K562 (cell line): ENCODE measurements at regions not wholly inside any gene's neighbourhood (a gene's known extent, or its start where the extent isn't known, plus 50 kb on each side); places are given as distances from the start of the nearest gene placed in this dataset.

Experiments used
- ATAC-seq: fragments of 200-7000 bp; cut with Tn5 transposase; 3 replicates; pipeline ENCODE4 v1.9.1; 2020; ENCODE audit warnings: moderate library complexity
- BruUV-seq: library from RNA; stranded (reverse); fragments of 400-500 nt; replicated peaks from 2 replicates; lab custom pipeline; 2021; lab: Mats Ljungman, UMichigan
- CTCF ChIA-PET: fragments of 300-600 bp; formaldehyde crosslinking; extraction: SDS; loops from one replicate; lab custom pipeline; 2021; ENCODE audit warnings: low intra/inter-chr PET ratio; lab: Yijun Ruan, JAX
- POLR2A ChIA-PET: fragments of 300-600, 350-650 bp; sonication (Branson Sonifier 250); formaldehyde crosslinking; extraction: SDS; loops from one replicate; lab custom pipeline; 2021; ENCODE audit warnings: antibody characterized with exemption, inconsistent platforms; lab: Yijun Ruan, JAX
- DNase-seq, 4 experiments: peaks; one replicate each; pipeline versions ENCODE4 v3.0.0 to v3.0.0-alpha.2; 2011 to 2018; ENCODE audit warnings: low spot score in 3 of 4, mixed read lengths in 3 of 4; ENCODE audit errors: extremely low read depth in 1 of 4
- FAIRE-seq: peaks from 2 replicates; lab custom pipeline; 2011; peaks lifted over from hg19 to GRCh38; lab: Jason Lieb, UNC
- H2AFZ ChIP-seq: 2 replicates; pipeline ENCODE4 v1.6.0; 2011; ENCODE audit warnings: low read depth, low read length, control low read depth, inconsistent platforms
- H3K27ac ChIP-seq: fragments of 200-600 bp; 3 replicates; pipeline ENCODE4 v1.8.0; 2011; ENCODE audit warnings: low read depth, mild to moderate bottlenecking, control low read depth, inconsistent platforms, low read length, moderate library complexity, mixed read lengths; ENCODE audit errors: extremely low read depth
- H3K27me3 ChIP-seq, 2 experiments: fragments of 300-600 bp in 1 of 2; 2 replicates in 1 of 2; 3 replicates in 1 of 2; pipeline versions ENCODE4 v1.6.0 to v1.8.0; 2011; ENCODE audit warnings: inconsistent platforms in 2 of 2, low read length in 2 of 2, mild to moderate bottlenecking in 1 of 2, mixed read lengths in 1 of 2, moderate library complexity in 1 of 2; ENCODE audit not compliant: control insufficient read depth in 2 of 2, insufficient read depth in 2 of 2
- H3K36me3 ChIP-seq: fragments of 300-600 bp; 3 replicates; pipeline ENCODE4 v1.8.0; 2011; ENCODE audit warnings: mild to moderate bottlenecking, low read length, inconsistent platforms; ENCODE audit not compliant: control insufficient read depth, insufficient read depth
- H3K4me1 ChIP-seq, 2 experiments: fragments of 200-600 bp in 1 of 2; replicated peaks in 1 of 2; 2 replicates in 1 of 2; 3 replicates in 1 of 2; pipeline versions ENCODE4 v1.5.1 to v1.8.0; 2011; ENCODE audit warnings: inconsistent platforms in 2 of 2, low read length in 2 of 2, mild to moderate bottlenecking in 1 of 2, mixed read lengths in 1 of 2, moderate library complexity in 1 of 2; ENCODE audit not compliant: control insufficient read depth in 2 of 2, insufficient read depth in 2 of 2
- H3K4me2 ChIP-seq: 2 replicates; pipeline ENCODE4 v1.6.1; 2011; ENCODE audit warnings: low read length, control low read depth, inconsistent platforms, mixed read lengths; ENCODE audit not compliant: insufficient read depth
- H3K4me3 ChIP-seq: fragments of 200-600 bp; sonication (generic), shearing (Covaris generic); 2 replicates; pipeline ENCODE4 v1.5.1; 2016; ENCODE audit warnings: control low read depth, inconsistent platforms
- H3K79me2 ChIP-seq: fragments of 200-600 bp; 3 replicates; pipeline ENCODE4 v1.8.0; 2011; ENCODE audit warnings: low read length, inconsistent platforms; ENCODE audit not compliant: control insufficient read depth, insufficient read depth
- H3K9ac ChIP-seq, 2 experiments: 2 replicates each; pipeline versions ENCODE4 v1.6.0 to v1.6.1; 2011; ENCODE audit warnings: low read depth in 2 of 2, low read length in 2 of 2, control low read depth in 1 of 2, inconsistent platforms in 1 of 2, mild to moderate bottlenecking in 1 of 2, mixed read lengths in 1 of 2; ENCODE audit not compliant: insufficient read depth in 1 of 2
- H3K9me1 ChIP-seq: one replicate; pipeline ENCODE4 v1.6.0; 2011; ENCODE audit warnings: inconsistent platforms, mild to moderate bottlenecking, low read length, moderate library complexity; ENCODE audit not compliant: control insufficient read depth, insufficient read depth
- H3K9me3 ChIP-seq: replicated peaks from 2 replicates; pipeline ENCODE4 v1.5.1; 2011; ENCODE audit warnings: low read depth, low read length, inconsistent platforms; ENCODE audit not compliant: control insufficient read depth, insufficient read depth
- H4K20me1 ChIP-seq: replicated peaks from 2 replicates; pipeline ENCODE4 v1.6.1; 2011; ENCODE audit warnings: low read length, inconsistent platforms, mixed read lengths; ENCODE audit not compliant: control insufficient read depth, insufficient read depth
- EP400 ChIP-seq: fragments of 450-650 bp; IDR thresholded peaks from 2 replicates; pipeline ENCODE4 v1.6.1; 2017; ENCODE audit warnings: antibody characterized with exemption, mild to moderate bottlenecking, moderate library complexity
- HNRNPH1 ChIP-seq: fragments of 200-400 bp; formaldehyde crosslinking; optimal IDR thresholded peaks from 2 replicates; pipeline ENCODE3; 2017; ENCODE audit warnings: low read depth, mild to moderate bottlenecking, low read length, moderate library complexity
- KDM2B ChIP-seq: fragments of 250-450 bp; sonication (Bioruptor Pico); IDR thresholded peaks from 2 replicates; pipeline ENCODE4 v1.8.0; 2021; ENCODE audit warnings: mild to moderate bottlenecking, moderate library complexity
- SRSF3 ChIP-seq: fragments of 200-400 bp; formaldehyde crosslinking; IDR thresholded peaks from 2 replicates; pipeline ENCODE4 v1.6.1; 2016; ENCODE audit warnings: mild to moderate bottlenecking, low read length, moderate library complexity; ENCODE audit not compliant: insufficient read depth
- WGBS: fragments of 100-300 bp; shearing (Covaris generic); methylation state at CpG from one replicate; pipeline ENCODE4 v1.1.6; 2016; ENCODE audit warnings: low coverage, mixed read lengths; ENCODE audit not compliant: insufficient coverage; ENCODE audit errors: missing lambda C conversion rate; 5-methylcytosine and 5-hydroxymethylcytosine counted together
- in situ Hi-C: fragments of 300-500 bp; cut with MboI; formaldehyde crosslinking; loops from 4 replicates; pipeline ENCODE4 v1.15.0; 2018; ENCODE audit warnings: inconsistent platforms, mixed read lengths
- intact Hi-C: fragments of 100-400 bp; cut with micrococcal nuclease; formaldehyde crosslinking; loops from 2 replicates; pipeline ENCODE4 v1.14.2; 2022
- TF ChIP-seq, protein P1 (sequence below), 3 experiments: IDR thresholded peaks in 2 of 3; conservative IDR thresholded peaks in 1 of 3; 2 replicates each; pipeline ENCODE4 v1.5.1; 2011 to 2012; ENCODE audit warnings: low read length in 3 of 3, mild to moderate bottlenecking in 3 of 3, control low read depth in 2 of 3, improper control_type of control experiment in 1 of 3, inconsistent platforms in 1 of 3, low read depth in 1 of 3, mixed read lengths in 1 of 3, moderate library complexity in 1 of 3; ENCODE audit not compliant: insufficient read depth in 2 of 3

DNA sequence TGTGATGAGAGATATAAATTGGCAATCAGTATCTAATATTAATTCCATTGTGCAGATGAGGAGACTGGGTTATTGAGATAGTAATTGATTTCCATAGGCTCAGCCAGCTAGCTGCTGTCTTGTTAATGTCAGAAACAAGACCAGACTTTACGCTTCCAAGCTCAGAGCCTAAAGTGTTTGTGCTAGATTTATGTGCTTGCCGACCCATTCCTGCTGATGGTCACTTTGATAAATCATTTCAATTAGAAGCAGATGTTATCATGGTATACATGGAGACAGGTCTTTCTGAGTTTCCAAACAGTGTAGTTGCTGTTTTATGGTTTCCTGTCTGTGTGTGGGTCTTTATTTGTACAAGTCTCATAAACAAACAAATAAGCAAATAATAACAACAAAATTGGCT, 92.8 kb downstream of the AQP4 start:
- in situ Hi-C loops (no loop called here), intact Hi-C loops (no loop called here)
- Histone ChIP-seq H4K20me1 (no peaks in the 10 kb centered on the region), H3K9ac (no peak overlapping the region), H3K9me3 (no peaks in the 10 kb centered on the region), H3K27ac (no peak overlapping the region), H3K4me1 (no peaks in the 10 kb centered on the region), H3K9me1 (no peaks in the 10 kb centered on the region), H3K27me3 (no peaks in the 10 kb centered on the region), H2AFZ (no peak overlapping the region), H3K4me3 (no peak overlapping the region), H3K79me2 (no peaks in the 10 kb centered on the region), H3K36me3 (no peaks in the 10 kb centered on the region), H3K4me2 (no peak overlapping the region)
- no peak for TF ChIP-seq KDM2B
- TF ChIP-seq HNRNPH1: no peak
- no TSS peak for BruUV-seq
- FAIRE-seq (no peak), DNase-seq (no peak), ATAC-seq (no peak)
- CTCF ChIA-PET: no interaction called here
- POLR2A ChIA-PET: no interaction called here
- WGBS: 3% methylated on average over 2 of the region's 2 CpGs

DNA sequence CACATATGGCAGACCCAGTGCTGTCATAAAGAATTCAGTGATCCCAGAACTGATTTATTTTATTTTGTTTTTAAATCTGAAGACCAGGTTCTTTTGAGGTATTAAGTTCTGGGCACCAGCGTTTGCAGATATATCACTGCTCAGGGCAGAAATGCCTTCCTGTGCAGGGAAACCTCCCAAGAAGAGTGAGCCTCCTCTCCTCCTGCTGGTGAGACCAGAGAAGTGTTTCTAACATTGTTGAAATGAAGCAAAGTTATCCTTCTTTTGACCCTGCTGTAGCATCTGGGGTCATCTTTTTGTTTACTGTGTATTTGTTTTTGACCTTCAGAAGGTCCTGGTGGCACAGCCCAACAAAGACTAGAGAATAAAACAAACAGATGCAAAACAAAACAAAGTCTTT, 94.0 kb downstream of the AQP4 start:
- no peak overlapping the region for H3K27ac ChIP-seq
- no peak overlapping the region for H3K9ac ChIP-seq
- H2AFZ ChIP-seq: no peak overlapping the region
- no peak overlapping the region for H3K4me3 ChIP-seq
- ATAC-seq (no peak), DNase-seq (no peak), FAIRE-seq (no peak)
- H3K27me3 ChIP-seq: no peaks in the 10 kb centered on the region
- no peaks in the 10 kb centered on the region for H3K9me3 ChIP-seq
- intact Hi-C loops: no loop called here
- in situ Hi-C loops: no loop called here
- H3K36me3 ChIP-seq: no peaks in the 10 kb centered on the region
- no peaks in the 10 kb centered on the region for H3K9me1 ChIP-seq
- no peaks in the 10 kb centered on the region for H3K79me2 ChIP-seq
- ChIA-PET POLR2A (no interaction called here), CTCF (interaction anchor here (0.5 kb wide), 1 partner anchor 150 kb away, joined by 3 read pairs; no protein-coding TSS in a partner anchor)
- TF ChIP-seq EP400 (no peak), SRSF3 (no peak)
- TF ChIP-seq, protein P1, sequence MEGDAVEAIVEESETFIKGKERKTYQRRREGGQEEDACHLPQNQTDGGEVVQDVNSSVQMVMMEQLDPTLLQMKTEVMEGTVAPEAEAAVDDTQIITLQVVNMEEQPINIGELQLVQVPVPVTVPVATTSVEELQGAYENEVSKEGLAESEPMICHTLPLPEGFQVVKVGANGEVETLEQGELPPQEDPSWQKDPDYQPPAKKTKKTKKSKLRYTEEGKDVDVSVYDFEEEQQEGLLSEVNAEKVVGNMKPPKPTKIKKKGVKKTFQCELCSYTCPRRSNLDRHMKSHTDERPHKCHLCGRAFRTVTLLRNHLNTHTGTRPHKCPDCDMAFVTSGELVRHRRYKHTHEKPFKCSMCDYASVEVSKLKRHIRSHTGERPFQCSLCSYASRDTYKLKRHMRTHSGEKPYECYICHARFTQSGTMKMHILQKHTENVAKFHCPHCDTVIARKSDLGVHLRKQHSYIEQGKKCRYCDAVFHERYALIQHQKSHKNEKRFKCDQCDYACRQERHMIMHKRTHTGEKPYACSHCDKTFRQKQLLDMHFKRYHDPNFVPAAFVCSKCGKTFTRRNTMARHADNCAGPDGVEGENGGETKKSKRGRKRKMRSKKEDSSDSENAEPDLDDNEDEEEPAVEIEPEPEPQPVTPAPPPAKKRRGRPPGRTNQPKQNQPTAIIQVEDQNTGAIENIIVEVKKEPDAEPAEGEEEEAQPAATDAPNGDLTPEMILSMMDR (IDR thresholded peaks at IDR 0.05 in 2 of 3, conservative IDR thresholded peaks at IDR 0.05 in 1 of 3; ENCODE audit: insufficient read depth in 2 of 3, low read depth in 1 of 3, low read length in 3 of 3): 0 out of 6 replicates have a peak, but pooled peaks of 1 of the 3 experiments have one; percentile 16
- TF ChIP-seq, all 486 proteins: peak for 1
- no peak overlapping the region for H3K4me2 ChIP-seq
- no peaks in the 10 kb centered on the region for H3K4me1 ChIP-seq
- no TSS peak for BruUV-seq
- 0% methylated on average over 1 of the region's 1 CpG for WGBS
- no peaks in the 10 kb centered on the region for H4K20me1 ChIP-seq
